ENCODE measurements at regions not wholly inside any gene's neighbourhood (a gene's known extent, or its start where the extent isn't known, plus 50 kb on each side); places are given as distances from the start of the nearest gene placed in this dataset.

DNA sequence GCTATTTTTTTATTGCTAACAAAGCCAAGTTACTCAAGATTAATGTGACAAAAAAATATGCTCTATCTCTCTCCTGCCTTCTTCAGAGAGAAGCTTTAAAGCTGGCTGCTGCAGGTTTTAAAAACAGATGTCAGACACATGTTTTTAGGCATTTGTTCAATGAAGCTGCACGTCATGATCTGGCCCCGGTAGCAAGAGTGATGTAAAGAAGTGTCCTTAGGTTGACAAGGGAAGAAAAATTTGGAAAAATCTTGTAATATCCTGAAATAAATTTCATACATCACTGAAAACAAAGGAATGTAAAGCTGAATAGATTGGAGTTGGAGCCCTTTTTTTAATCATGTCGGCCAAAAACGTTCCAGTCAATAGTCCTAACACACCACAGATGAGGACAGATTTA, 531.4 kb upstream of the NBEA start:
- Histone ChIP-seq H3K4me3 (ENCODE audit: extremely low read depth, insufficient read depth, low read length, poor library complexity, severe bottlenecking) (no peak overlapping the region), H3K36me3 (ENCODE audit: control insufficient read depth, insufficient read depth, low read length) (no peaks in the 10 kb centered on the region), H3K9me3 (ENCODE audit: control insufficient read depth, low read length) (no peaks in the 10 kb centered on the region), H3K27ac (ENCODE audit: low read depth, low read length, severe bottlenecking) (no peak overlapping the region), H3K4me1 (ENCODE audit: control insufficient read depth, insufficient read depth, low read length, poor library complexity, severe bottlenecking) (peaks cover 10% of the 10 kb centered on the region)
- 100% methylated on average over 2 of the region's 4 CpGs; no CpG with 5 or more reads in 1 of the 2 experiments for WGBS, 2 experiments (ENCODE audit: insufficient coverage in 2 of 2)

DNA sequence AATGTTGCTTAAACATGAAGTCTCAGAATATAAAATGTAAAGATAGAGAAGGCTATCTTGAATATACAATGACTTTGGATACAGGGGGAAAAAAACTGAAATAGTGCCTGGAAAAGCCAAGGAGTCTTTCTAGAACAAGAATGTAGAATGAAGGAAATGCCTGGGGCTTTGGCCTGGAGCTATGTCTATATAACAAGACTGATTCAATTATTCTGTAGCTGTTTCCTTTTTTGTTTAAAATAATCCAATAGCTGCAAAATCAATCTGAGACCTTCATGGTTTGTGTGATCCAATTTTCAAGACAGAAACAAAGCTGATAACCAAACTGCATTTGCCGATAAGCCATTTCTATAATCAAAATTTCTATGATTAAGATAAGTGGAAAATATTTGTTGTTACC, 530.9 kb upstream of the NBEA start:
- Histone ChIP-seq H3K36me3 (ENCODE audit: control insufficient read depth, insufficient read depth, low read length) (no peaks in the 10 kb centered on the region), H3K4me3 (ENCODE audit: extremely low read depth, insufficient read depth, low read length, poor library complexity, severe bottlenecking) (no peak overlapping the region), H3K9me3 (ENCODE audit: control insufficient read depth, low read length) (no peaks in the 10 kb centered on the region), H3K27ac (ENCODE audit: low read depth, low read length, severe bottlenecking) (no peak overlapping the region), H3K4me1 (ENCODE audit: control insufficient read depth, insufficient read depth, low read length, poor library complexity, severe bottlenecking) (peaks cover 10% of the 10 kb centered on the region)
- WGBS, 2 experiments (ENCODE audit: insufficient coverage in 2 of 2): no CpG with 5 or more reads among the region's 1 CpG

DNA sequence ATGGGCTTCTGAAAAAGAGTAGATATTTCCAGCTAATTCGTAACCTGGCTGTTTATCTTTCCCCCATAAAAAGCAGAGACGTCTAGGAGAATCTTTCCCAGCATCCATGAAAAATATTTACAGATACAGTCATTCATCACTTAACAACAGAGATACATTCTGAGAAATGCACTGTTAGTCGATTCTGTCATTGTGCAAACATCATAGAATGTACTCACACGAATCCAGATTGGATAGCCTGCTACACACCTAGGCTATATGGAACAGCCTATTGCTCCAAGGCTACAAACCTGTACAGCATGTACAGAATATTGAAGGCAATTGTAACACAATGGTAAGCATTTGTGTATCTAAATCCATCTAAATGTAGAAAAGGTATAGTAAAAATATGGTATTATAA, 530.2 kb upstream of the NBEA start:
- no peak overlapping the region for H3K4me3 ChIP-seq (ENCODE audit: extremely low read depth, insufficient read depth, low read length, poor library complexity, severe bottlenecking)
- H3K4me1 ChIP-seq (ENCODE audit: control insufficient read depth, insufficient read depth, low read length, poor library complexity, severe bottlenecking): peaks cover 10% of the 10 kb centered on the region
- H3K9me3 ChIP-seq (ENCODE audit: control insufficient read depth, low read length): no peaks in the 10 kb centered on the region
- WGBS, 2 experiments (ENCODE audit: insufficient coverage in 2 of 2): 95 to 96% methylated on average over 4 of the region's 4 CpGs
- no peaks in the 10 kb centered on the region for H3K36me3 ChIP-seq (ENCODE audit: control insufficient read depth, insufficient read depth, low read length)
- no peak overlapping the region for H3K27ac ChIP-seq (ENCODE audit: low read depth, low read length, severe bottlenecking)

DNA sequence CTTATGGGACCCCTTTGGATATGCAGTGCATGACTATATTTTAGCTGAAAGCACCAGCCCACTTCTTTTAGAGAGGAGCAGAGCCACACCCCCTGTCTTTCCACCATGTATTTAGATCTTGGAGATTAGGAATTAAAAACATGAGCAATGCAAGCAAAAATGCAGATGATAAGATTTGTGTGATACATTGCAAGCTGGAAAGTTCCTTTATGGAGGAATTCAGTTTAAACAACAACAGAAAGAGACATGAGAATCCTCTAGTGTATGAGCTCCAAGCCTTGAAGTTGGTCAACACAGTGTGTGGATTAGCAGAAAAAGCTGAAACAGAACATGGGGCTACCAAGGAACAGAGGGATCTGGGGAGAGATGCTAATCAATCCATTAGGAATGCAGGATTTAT, 529.8 kb upstream of the NBEA start:
- Histone ChIP-seq H3K27ac (ENCODE audit: low read depth, low read length, severe bottlenecking) (no peak overlapping the region), H3K4me1 (ENCODE audit: control insufficient read depth, insufficient read depth, low read length, poor library complexity, severe bottlenecking) (peaks cover 10% of the 10 kb centered on the region), H3K9me3 (ENCODE audit: control insufficient read depth, low read length) (no peaks in the 10 kb centered on the region), H3K4me3 (ENCODE audit: extremely low read depth, insufficient read depth, low read length, poor library complexity, severe bottlenecking) (no peak overlapping the region), H3K36me3 (ENCODE audit: control insufficient read depth, insufficient read depth, low read length) (no peaks in the 10 kb centered on the region)

DNA sequence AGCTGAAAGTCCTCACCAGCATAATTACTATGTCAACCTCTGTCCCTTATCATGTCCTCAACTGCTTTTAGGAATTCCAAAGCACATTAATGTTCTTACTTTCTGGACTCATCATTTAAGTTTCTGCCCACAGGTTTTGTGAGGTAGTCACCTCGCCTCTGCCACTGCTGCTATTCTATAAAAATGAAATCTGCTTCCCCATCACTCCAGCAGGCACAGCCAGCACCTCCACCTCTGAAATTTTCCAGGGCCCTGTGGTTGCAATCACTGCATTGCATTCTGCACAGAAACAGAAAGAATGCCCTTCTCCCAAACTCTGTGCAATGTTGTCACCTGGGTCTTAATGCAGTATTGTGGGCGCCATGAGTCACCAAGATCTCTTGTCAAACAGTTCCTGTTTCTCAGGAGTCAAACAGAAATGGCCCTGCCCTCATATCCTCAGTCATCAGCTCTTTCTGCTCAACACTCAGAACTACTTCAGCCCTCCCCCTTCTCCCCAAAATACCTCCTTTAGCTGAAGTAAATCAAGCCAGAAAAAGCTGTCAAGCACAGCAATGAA, 529.2 kb upstream of the NBEA start:
- WGBS, 2 experiments (ENCODE audit: insufficient coverage in 2 of 2): 96 to 100% methylated on average over 2 of the region's 2 CpGs

DNA sequence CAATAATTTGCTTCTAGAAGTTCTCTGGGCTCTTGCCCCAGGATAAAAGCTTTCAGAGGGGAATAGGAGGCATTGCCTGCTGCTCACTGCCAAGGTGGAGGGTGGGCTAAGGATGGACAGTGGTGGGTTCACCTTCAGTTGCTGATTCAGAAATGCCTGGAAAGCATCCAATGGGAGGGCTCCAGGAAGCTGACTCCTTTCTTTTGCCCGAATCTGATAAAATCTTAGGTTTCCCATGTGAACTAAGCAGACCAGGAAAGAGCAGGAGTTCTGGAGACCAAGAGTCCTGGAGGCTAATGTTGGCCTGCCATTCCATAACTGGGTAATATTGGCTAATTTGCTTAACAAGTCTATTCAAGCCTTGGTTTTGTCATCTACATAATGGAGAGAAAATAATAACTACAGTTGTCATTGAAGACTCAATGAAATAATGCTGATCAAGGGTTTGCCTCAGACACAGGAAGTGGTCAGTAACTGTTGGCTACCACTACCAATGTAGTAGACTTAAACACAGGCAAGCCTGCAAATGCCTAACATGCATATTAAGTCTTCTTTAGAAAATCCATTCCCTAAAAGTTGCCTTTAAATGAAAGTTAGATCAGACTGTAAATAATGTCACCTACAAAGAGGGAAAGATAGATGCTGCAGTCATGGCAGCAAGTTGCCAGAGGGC, 528.4 kb upstream of the NBEA start:
- 82 to 86% methylated on average over 1 of the region's 1 CpG for WGBS, 2 experiments (ENCODE audit: insufficient coverage in 2 of 2)

More for the DNA sequence above, 529.2 kb upstream of the NBEA start:
- Histone ChIP-seq H3K36me3 (ENCODE audit: control insufficient read depth, insufficient read depth, low read length) (no peaks in the 10 kb centered on the region), H3K9me3 (ENCODE audit: control insufficient read depth, low read length) (no peaks in the 10 kb centered on the region), H3K4me1 (ENCODE audit: control insufficient read depth, insufficient read depth, low read length, poor library complexity, severe bottlenecking) (peaks cover 10% of the 10 kb centered on the region), H3K27ac (ENCODE audit: low read depth, low read length, severe bottlenecking) (no peak overlapping the region), H3K4me3 (ENCODE audit: extremely low read depth, insufficient read depth, low read length, poor library complexity, severe bottlenecking) (no peak overlapping the region)

DNA sequence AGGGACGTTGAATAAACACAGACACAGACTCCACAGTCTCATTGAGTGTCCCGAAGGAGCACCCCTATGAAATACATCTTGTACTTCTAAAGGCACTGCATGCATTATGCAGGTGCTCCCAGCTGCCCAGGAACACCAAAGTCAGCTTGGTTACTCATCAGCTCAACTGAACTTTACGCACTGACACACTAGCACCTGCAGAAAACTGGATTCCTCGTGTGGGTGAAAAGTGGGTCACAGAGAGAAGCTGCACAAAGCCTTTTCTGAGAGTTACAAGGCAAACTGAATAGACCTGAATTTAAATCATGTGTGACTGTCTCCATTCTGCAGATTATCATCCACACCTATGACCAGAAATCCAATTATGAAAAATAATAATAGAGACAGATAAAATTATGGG, 527.5 kb upstream of the NBEA start:
- Histone ChIP-seq H3K4me3 (ENCODE audit: extremely low read depth, insufficient read depth, low read length, poor library complexity, severe bottlenecking) (no peak overlapping the region), H3K36me3 (ENCODE audit: control insufficient read depth, insufficient read depth, low read length) (no peaks in the 10 kb centered on the region), H3K27ac (ENCODE audit: low read depth, low read length, severe bottlenecking) (no peak overlapping the region), H3K4me1 (ENCODE audit: control insufficient read depth, insufficient read depth, low read length, poor library complexity, severe bottlenecking) (peaks cover 10% of the 10 kb centered on the region), H3K9me3 (ENCODE audit: control insufficient read depth, low read length) (no peaks in the 10 kb centered on the region)
- 100% methylated on average over 2 of the region's 4 CpGs; no CpG with 5 or more reads in 1 of the 2 experiments for WGBS, 2 experiments (ENCODE audit: insufficient coverage in 2 of 2)

More for the DNA sequence above, 528.4 kb upstream of the NBEA start:
- H3K9me3 ChIP-seq (ENCODE audit: control insufficient read depth, low read length): no peaks in the 10 kb centered on the region
- H3K4me3 ChIP-seq (ENCODE audit: extremely low read depth, insufficient read depth, low read length, poor library complexity, severe bottlenecking): no peak overlapping the region
- no peak overlapping the region for H3K27ac ChIP-seq (ENCODE audit: low read depth, low read length, severe bottlenecking)
- H3K36me3 ChIP-seq (ENCODE audit: control insufficient read depth, insufficient read depth, low read length): no peaks in the 10 kb centered on the region
- peaks cover 10% of the 10 kb centered on the region for H3K4me1 ChIP-seq (ENCODE audit: control insufficient read depth, insufficient read depth, low read length, poor library complexity, severe bottlenecking)

DNA sequence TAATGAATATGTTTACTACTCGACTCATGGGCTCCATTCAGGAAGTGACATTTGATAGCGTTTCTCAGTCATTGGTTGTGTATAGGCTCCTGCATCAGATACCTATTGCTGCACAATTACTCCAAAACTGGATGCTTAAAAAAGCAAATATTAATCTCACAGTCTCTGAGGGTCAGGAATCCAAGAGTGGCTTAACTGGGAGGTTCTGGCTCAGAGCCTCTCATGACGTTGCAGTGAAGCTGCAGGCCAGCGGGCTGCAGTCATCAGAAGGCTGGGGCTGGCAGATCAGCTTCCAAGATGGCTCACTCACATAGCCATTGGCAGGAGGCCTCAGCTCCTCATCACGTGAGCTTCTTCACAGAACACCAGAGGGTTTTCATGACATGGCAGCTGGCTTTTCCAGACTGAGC, 525.1 kb upstream of the NBEA start:
- no peaks in the 10 kb centered on the region for H3K36me3 ChIP-seq (ENCODE audit: control insufficient read depth, insufficient read depth, low read length)
- no peaks in the 10 kb centered on the region for H3K9me3 ChIP-seq (ENCODE audit: control insufficient read depth, low read length)
- 83 to 95% methylated on average over 3 of the region's 5 CpGs for whole genome bisulfite sequencing, 2 experiments (ENCODE audit: insufficient coverage in 2 of 2)
- no peak overlapping the region for H3K4me3 ChIP-seq (ENCODE audit: extremely low read depth, insufficient read depth, low read length, poor library complexity, severe bottlenecking)
- peaks cover 14% of the 10 kb centered on the region for H3K4me1 ChIP-seq (ENCODE audit: control insufficient read depth, insufficient read depth, low read length, poor library complexity, severe bottlenecking)
- H3K27ac ChIP-seq (ENCODE audit: low read depth, low read length, severe bottlenecking): no peak overlapping the region

DNA sequence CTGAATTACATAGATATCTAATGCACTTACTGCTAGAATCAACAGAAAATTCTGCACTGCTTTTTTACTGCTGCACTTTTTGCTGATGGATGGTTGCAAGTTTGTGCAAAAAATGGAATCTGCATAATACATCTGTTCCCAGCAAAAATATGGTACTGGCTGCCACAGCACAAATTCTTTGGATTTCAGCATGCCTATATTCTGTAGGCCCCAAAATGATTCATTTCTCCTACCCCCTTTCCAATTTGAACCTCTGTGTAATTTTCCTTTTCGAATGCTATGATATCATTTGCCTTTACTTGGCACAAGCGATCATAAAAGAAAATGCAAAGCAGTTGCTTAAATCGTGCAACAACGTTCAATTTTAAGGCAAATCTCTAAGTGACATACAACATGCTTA, 524.2 kb upstream of the NBEA start:
- Histone ChIP-seq H3K4me3 (ENCODE audit: extremely low read depth, insufficient read depth, low read length, poor library complexity, severe bottlenecking) (no peak overlapping the region), H3K36me3 (ENCODE audit: control insufficient read depth, insufficient read depth, low read length) (no peaks in the 10 kb centered on the region), H3K4me1 (ENCODE audit: control insufficient read depth, insufficient read depth, low read length, poor library complexity, severe bottlenecking) (peaks cover 14% of the 10 kb centered on the region), H3K9me3 (ENCODE audit: control insufficient read depth, low read length) (no peaks in the 10 kb centered on the region), H3K27ac (ENCODE audit: low read depth, low read length, severe bottlenecking) (no peak overlapping the region)
- 83 to 100% methylated on average over 1 to 4 of the region's 4 CpGs for WGBS, 2 experiments (ENCODE audit: insufficient coverage in 2 of 2)

DNA sequence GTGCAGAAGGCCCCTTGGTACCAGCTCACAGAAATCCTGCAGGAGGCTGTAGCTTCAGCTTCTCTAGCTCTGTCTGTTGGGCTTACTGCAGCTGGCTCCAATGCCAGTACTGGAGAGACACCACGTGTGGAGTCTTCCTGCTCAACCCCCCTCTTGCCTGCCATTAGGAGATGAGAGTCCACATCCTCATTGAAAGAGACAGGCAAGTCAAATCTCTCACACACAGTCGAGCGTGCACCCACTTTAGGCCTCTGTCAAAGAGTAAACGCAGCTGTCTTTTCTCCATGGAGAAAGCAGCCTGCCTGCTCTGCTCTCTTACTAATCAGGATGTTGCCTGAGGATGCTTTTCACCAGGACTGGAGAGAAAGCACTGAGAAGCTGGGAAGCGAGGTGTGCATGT, 523.0 kb upstream of the NBEA start:
- 85 to 93% methylated on average over 2 to 4 of the region's 5 CpGs for WGBS, 2 experiments (ENCODE audit: insufficient coverage in 2 of 2)
- Histone ChIP-seq H3K27ac (ENCODE audit: low read depth, low read length, severe bottlenecking) (no peak overlapping the region), H3K4me1 (ENCODE audit: control insufficient read depth, insufficient read depth, low read length, poor library complexity, severe bottlenecking) (peaks cover 6% of the 10 kb centered on the region)

DNA sequence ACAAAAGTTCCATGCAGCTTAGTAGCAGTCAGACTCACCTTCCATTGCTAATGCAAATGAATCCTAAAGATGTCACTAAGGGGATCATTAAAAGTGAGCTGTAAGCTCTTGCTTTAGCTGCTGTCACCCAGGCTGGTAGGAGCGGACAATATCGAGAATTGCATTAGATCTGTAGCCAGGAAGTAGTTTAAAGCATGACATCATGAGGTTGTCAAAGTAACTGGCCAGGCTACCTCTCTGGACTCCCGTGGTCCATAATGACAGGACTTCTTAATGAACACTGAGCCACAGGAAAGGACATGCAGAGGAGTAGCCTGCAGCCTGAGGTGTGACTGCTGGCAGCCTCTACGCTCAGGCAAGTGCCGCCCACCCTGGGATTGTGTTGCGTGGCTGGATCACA, 522.3 kb upstream of the NBEA start:
- Histone ChIP-seq H3K27ac (ENCODE audit: low read depth, low read length, severe bottlenecking) (no peak overlapping the region), H3K36me3 (ENCODE audit: control insufficient read depth, insufficient read depth, low read length) (no peaks in the 10 kb centered on the region), H3K4me1 (ENCODE audit: control insufficient read depth, insufficient read depth, low read length, poor library complexity, severe bottlenecking) (peaks cover 4% of the 10 kb centered on the region), H3K9me3 (ENCODE audit: control insufficient read depth, low read length) (no peaks in the 10 kb centered on the region), H3K4me3 (ENCODE audit: extremely low read depth, insufficient read depth, low read length, poor library complexity, severe bottlenecking) (no peak overlapping the region)
- 83 to 87% methylated on average over 6 of the region's 6 CpGs for WGBS, 2 experiments (ENCODE audit: insufficient coverage in 2 of 2)

More for the DNA sequence above, 523.0 kb upstream of the NBEA start:
- no peaks in the 10 kb centered on the region for H3K9me3 ChIP-seq (ENCODE audit: control insufficient read depth, low read length)
- no peak overlapping the region for H3K4me3 ChIP-seq (ENCODE audit: extremely low read depth, insufficient read depth, low read length, poor library complexity, severe bottlenecking)
- no peaks in the 10 kb centered on the region for H3K36me3 ChIP-seq (ENCODE audit: control insufficient read depth, insufficient read depth, low read length)
